ENCODE measurements at regions not wholly inside any gene's neighbourhood (a gene's known extent, or its start where the extent isn't known, plus 50 kb on each side); places are given as distances from the start of the nearest gene placed in this dataset.

- no peak for TF ChIP-seq EP300 (IDR thresholded peaks at IDR 0.05)
- no peak for TF ChIP-seq CTCF (IDR thresholded peaks at IDR 0.05)
These were observed 651.9 kb upstream of the PCDH7 start for GRCh38 chr4:30068234-30068633.

Measured in tibial nerve (tissue), 4 donors.